Stimulated activated CD8-positive, alpha-beta memory T cell treated with anti-CD3 and anti-CD28 coated beads, Interleukin-7, amount 100 ng/mL, for 1 hour (primary cell): ENCODE measurements at regions not wholly inside any gene's neighbourhood (a gene's known extent, or its start where the extent isn't known, plus 50 kb on each side); places are given as distances from the start of the nearest gene placed in this dataset.
"Not testable (repeated sequence)": the region's sequence is repeated elsewhere in the genome, so short reads cannot be mapped to it uniquely, and the experiment has no call there.

Experiments
- DNase-seq, 2 donors: peaks; one replicate each; pipeline ENCODE4 v3.0.0-alpha.2; 2020; ENCODE audit warnings: low read depth in 2 of 2

DNA sequence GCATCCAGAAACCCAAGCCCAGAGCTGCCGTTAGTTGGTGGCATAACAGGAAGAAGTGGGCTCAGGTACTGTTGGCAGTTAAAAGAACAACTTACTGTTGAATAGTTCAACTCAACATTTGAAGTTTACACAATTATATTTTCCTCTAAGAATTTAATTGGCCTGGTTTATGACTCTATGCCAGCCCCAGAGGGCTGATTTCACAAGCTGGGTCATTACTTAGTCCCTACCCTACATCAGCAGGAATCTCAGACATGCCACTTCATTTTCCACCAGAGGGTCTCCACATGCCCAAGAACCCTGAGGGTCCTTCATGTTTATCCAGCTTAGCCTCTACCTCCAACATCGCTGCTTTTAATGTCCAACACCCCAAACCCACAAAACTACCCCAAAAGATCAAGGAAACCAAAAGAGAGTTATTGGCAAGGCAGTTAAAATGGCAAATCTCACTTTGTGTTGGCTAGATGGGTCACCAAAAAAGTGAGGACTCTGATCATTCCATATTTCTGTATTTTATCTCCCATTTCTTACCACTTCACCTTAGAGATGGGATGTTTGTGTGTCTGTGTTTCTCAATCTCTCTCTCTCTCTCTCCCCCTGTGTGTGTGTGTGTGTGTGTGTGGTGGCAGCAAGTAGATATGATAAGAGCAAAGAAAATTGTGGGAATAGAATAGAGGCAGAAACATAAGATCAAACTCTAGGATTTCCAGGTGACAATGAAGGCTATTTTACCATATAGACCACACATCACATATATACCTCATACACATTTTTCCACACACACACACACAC, 112.5 kb upstream of the TBX18 start:
- DNase-seq, result no peak

DNA sequence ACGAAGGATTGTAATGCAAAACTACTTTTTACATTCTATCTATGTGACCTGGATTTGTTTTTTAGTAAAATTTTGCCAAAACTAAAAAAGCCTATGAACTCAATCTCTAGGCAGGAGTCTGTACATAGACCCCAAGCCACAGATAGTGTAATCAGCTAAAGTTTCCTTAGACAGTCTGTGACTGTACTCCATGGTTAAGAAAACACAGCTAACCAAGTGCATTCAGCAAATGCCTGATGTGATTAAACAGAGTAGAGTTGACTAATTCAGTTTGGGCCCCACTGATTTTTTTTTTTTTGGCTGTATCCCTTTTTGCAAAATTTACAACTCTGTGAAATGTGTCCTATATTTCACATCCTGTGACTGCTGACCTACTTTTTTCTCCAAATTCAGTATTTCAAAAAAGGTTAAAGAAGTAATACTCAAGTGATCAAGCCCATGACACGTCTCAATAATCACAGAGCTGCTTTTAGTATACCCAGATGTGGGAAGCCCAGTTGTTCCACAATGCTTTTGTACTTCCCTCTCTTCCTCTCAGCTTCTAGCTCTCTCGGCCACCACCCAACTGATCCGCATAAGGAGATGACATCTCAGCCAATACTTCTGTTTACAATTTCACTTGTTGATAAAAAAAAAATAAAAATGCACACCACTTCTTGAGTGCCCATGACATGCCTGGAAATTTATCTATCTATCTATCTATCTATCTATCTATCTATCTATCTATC, 108.8 kb upstream of the TBX18 start:
- DNase-seq, result no peak

DNA sequence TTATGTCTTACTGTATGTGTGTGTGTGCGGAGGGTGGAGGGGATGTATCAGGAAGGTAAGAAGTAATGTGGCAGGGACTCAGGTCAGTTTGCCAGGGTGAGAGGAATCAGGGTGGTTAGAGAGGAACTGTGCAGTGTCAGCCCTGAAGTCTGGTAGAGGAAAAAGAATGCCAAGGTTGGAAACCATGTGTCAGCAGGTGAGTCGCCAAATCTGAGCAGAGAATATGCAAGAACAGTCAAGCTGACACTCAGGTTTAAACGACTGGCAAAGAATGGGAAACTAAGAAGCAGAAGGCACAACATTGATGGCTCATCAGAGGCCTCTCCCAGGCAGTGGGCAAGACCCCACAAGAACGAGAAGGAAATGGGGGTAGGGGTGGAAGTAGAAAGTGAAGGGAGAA, 107.5 kb upstream of the TBX18 start:
- DNase-seq, result no peak

DNA sequence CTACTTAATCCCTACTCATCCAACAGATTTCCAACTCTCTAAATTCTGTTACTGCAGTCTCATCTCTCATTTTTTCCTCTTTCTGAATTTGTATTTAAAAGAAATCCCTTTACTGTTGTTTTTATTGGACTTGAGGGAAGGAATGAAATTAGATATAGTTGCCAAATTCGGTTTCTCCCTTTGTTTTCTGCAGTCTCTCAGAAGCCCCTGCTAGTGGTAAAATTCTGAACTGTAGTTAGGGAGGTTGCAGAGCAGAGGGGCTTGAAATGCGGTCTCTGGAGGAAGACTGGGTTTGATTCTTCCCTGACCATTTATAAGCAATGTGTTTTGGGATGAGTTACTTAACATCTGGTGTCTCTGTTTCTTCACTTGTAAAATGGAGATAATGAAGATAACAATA, 106.3 kb upstream of the TBX18 start:
- no peak for DNase-seq

DNA sequence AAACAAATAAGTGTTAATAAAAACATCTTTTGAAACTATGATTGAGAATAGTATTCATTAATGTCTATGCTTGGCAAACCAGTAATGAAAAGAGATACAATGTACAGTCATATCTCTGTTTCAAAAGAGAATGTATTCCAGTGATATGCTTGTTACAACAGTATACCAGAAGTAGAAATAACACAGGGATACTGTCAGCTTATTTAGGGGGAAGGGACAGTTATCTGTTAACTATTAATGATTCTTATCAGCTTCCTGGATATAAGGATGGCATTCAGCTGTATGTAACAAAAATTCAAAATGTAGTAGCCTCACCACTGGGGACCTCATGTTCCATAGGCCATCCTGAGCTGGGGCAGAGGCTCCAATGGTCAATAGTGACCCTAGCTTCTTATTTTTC, 103.8 kb upstream of the TBX18 start:
- DNase-seq, result no peak

DNA sequence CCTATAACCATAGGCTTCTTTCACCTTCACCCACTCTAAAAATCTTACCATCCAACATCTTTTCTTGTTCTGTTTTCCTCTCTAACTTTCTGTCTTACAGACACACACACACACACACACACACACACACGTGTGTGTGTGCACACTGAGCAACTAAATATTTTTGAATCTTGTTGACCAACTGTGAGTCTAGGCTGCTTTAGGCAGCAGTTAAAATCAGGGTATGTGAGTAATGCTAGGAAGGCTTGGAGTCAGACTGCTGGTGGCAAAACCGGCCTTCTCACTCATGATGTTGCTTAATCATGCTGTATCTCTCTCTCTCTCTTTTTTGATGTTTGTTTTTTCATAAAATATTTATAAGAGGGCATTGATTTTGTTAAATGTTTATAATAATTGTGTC, 103.1 kb upstream of the TBX18 start:
- DNase-seq, result no peak

DNA sequence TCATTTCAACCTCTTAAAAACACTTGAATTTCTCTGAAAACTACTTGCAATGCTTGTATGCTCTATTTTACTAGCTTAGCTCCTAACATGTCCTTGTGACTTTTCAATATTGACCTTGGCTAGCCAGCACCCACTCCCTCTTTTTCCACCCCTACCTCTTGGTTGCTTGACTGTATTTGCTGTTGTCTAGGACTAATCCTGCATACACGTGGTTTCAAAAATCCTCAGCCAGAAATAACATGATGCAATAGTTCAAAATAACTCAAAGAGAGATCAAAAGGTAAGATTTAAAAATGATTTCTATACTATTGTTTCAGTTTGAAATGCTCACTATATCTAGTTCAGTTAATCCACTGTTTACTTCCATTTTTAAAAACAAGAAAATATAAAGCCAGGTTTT, 102.3 kb upstream of the TBX18 start:
- no peak for DNase-seq

DNA sequence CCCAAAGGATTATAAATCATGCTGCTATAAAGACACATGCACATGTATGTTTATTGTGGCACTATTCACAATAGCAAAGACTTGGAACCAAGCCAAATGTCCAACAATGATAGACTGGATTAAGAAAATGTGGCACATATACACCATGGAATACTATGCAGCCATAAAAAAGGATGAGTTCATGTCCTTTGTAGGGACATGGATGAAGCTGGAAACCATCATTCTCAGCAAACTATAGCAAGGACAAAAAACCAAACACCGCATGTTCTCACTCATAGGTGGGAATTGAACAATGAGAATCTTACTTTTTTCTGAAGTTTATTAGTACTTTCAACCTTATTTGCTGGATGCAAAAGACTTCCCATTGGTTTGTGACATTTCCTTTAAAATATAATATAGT, 101.0 kb upstream of the TBX18 start:
- not testable (repeated sequence) for DNase-seq

DNA sequence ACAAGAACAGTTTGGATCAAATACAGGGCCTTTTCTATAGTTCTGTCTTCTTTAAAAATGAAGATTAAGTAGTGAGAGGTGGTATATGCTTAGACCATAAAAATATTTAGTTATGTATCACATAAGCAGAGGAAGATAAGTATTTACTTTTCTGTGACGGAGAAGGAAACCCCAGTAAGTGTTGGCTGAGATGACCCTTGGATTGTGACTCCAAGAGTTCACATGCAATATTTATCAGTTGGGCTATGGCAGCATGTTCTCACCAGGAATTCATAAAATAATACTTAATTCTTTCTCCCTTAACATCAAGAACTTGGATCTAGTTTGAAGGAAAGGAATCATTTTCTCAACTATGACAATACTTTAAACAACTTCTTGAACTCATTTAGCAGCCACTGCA, 98.4 kb upstream of the TBX18 start:
- DNase-seq, result no peak

DNA sequence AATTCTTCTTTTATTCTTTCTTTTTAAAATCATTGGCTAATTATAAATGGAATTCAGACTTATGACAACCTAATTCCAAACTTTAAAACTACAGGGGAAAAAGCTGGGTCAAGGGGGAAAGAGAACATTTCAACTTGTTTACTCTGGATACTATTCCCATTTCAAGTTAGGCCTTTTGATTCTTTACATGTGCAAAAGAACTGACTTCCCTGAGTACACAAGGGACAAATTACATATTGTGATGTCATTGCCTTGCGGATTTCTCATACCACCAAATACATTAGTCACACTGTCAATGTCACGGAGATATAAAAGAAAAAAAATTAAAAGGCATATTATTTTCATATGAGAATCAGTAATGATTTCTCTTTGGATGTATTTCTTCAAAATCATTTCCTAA, 96.5 kb upstream of the TBX18 start:
- DNase-seq, result no peak

DNA sequence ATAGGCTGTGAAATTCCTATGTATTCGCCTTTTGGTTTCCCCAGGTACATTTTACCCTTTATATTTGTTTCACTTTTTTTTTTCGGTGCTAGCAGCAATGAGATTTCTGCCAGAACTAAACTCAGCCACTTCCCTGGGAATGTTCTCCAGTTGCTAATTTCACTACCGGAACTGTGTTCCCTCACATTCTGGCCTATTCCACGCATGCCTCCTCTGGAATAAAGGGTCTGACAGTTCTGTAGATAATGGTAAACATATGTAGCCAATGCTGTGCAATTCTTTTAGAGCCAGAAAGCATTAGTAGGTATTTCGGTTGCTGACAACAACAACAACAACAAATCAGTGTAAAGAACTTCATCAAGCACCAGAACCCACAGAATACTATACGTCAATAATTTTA, 96.1 kb upstream of the TBX18 start:
- DNase-seq, result no peak

DNA sequence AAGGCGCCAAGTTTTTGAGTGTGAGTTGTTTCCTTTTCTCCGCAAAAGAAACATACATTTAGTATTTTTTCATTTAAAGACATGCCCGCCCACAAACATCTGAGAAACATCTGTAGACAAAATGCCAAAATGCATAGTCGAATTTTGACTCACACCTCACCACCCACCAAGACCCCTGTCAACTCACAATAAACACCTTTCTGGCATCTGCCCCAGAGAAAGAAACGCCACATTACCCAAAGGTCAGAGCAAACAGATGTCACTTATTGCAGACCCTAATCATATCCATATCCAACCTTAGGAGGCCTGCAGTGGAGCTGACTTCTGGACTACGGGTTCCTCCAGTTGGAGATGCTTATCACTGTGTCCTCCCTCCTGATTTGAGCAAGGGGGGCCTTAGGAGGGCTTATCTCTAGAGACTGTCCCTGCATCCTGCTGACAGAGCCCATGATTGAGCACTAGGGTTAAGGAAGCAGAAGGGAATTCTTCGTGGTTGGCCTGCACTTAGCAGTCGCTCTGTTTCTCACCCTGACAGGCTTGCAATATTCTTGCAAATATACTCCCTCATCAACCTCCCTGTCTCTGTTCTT, 90.5 kb upstream of the TBX18 start:
- DNase-seq, result no peak

DNA sequence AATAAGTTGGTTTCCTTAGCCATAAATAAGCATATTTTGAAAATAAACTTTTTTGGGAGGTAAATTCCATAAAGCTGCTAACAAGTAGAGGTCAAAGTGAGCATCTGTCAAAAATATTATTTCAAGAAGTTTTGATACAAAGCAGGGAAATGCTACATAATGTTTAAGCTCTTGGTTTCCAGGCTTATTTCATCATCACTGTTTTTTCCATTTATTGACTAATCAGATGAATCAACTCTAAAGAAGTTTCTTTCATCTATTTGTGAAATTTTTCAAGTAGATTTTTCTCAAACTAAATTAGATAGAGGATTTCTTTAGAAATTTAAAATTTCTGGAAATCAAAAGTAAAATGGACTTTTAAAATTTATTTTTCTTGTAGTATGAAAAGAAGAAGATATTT, 89.5 kb upstream of the TBX18 start:
- DNase-seq, result no peak

DNA sequence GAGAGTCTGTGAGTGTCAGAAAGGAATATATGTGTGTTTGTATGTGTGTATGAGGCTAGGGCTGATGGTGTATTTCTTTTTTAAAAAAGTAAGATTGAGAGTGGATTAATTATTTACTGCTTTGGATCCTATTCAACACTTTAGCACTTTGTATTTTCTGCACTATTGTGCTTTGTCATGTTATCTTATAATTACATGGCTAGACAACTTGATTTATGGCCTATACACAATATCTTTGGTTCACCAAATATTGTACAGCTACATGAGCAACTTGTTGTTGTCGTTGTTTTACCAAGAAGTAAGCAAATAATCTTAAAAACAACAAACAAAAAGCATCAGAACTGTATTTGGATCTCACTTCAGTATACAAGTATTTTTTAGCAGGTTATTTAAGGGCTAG, 84.6 kb upstream of the TBX18 start:
- DNase-seq, result no peak

DNA sequence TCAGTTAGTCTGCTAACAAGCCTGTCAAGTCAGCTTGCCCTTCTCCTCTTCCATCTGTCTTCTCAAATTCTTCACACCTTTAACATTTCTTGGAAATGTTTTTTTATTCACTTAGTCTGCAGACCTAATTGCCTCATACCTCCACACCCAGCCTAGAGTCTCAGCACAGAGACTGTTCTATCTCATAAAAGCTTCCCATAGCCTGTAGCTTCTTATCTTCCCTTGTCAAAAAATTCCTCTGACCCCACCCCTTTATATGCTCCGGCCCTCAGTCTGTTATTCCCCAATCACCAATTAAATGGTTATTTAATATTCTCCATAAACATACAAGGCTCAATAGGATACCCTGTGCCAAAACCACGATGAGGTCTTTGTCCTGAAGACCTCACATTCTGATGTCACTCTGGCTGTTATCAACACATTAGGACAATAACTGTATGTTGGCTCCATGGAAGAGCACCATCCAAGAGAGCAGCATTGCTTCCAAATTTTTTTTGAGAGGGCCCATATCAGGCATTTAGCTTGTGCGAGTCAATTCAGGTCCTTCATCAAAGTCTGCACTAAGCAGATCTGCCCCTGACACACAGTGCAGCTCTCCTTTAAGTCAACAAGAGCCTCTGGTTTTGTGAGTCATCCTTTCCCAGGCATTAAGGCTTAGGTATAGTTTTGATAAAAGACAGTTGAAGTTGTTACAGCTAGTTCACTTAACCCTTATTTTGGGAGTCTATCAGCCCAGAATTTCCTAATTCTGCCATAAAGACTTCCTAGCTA, 83.2 kb upstream of the TBX18 start:
- DNase-seq, result no peak

DNA sequence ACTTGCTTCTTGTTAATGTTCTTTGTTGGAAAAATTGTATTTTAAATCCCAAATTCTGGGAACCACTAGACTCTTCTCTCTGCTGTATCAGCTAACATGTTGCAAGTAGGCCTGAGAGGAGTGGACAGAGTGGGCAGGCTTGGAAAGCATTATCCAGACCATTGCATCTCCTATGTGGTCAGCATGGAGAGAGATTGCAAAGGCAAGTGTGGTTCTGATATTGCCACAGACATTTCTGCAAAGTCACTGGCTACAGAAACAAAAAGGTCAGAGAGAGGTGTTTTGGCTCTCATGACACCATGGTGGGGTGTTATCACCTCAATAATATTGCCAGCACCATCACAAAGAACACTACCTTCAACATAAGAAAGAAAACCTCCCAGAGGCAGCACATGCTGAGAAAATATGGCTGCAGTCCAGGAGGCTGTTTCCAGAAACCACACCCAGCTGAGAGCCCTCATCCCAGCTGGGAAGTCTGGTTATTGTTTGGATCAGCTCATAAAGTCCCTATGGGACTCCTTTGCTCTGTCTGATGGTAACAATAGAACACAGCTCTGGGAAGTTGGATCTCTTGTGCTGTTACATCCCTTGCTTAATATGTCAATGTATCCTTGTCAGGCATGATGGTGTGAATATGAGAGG, 78.2 kb upstream of the TBX18 start:
- DNase-seq, result no peak

DNA sequence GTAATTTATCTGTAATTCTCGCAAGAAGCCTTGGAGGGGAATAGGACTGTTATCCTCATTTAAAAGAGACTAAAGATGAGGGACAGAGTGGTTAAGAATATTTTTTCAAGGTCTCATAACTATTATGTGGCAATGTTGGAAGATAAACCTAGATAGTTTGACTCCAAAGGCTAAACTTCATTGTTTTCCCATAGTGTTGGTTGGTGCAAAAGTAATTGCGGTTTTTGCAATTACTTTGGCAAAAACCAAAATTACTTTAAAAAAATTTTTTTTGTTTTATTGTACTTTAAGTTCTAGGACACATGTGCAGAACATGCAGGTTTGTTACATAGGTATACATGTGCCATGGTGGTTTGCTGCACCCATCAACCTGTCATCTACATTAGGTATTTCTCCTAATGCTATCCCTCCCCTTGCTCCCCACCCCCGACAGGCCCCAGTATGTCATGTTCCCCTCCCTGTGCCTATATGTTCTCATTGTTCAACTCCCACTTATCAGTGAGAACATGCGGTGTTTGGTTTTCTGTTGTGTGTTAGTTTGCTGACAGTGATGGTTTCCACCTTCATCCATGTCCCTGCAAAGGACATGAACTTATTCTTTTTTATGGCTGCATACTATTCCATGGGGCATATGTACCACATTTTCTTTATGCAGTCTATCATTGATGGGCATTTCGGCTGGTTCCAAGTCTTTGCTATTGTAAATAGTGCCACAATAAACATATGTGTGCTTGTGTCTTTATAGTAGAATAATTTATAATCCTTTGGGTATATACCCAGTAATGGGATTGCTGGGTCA, 72.9 kb upstream of the TBX18 start:
- DNase-seq, result not testable (repeated sequence)

DNA sequence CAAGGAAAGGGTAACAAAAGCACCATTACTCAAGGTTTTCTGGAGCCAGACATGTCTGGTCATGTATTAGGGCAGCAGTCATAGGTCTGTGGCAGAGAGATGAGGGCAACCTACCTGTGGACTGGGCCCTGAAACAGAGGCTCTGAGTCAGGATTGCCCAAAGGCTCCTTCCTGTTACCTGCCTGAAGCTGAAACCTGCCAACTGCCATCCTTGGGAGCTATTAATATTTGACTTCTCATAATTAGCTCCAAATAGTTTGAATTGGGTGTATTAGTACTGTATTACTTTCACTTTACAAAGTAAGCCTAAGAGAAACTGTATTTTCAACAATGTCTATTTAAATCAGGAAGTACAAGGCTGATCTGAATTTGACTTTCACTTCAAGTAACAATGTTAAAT, 72.0 kb upstream of the TBX18 start:
- DNase-seq, result no peak

DNA sequence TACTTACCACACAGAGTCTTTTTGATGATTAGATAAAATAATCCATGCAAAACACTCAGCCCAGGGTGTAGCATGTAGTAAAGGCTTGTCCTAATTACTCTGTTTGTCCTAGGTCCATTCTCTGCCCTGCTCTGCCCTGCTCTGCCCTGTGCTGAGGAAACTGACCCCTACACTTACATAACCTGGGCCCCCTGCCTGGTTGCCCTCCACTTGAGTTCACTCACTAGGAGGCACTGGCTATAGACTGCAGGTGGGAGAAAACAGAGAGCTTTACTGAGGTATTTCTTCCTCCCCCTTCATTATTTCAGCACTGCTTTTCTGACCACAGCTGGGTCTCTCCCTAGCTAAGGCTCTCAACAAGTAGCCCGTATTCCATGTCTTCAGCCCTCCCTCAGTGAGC, 70.9 kb upstream of the TBX18 start:
- DNase-seq, result no peak

DNA sequence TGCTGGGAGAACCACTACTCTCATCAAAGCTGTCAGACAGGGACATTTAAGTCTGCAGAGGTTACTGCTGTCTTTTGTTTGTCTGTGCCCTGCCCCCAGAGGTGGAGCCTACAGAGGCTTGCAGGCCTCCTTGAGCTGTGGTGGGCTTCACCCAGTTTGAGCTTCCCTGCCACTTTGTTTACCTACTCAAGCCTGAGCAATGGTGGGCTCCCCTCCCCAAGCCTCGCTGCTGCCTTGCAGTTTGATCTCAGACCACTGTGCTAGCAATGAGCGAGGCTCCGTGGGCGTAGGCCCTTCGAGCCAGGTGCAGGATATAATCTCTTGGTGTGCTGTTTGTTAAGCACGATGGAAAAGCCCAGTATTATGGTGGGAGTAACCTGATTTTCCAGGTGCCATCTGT, 67.5 kb upstream of the TBX18 start:
- DNase-seq, result not testable (repeated sequence)

DNA sequence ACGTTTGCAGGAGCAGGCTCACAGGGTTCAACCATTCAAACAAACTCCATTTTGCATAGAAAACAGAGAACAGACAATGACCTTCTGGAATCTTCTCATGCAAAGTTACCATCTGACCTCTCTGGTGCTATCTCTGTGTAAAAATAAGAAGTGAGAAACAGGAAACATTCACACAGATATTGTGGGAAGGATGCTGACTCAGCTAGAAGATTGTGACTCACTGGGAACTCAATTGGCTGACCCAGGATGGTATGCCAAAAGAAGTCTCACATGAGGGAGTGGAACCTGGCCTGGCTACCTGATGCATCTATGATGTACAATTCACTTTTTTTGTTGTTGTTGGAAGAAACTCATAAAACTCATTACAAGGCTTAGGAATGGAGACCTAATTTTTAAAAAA, 61.1 kb upstream of the TBX18 start:
- DNase-seq, result no peak
